HT-29 (cell line): ENCODE measurements at regions not wholly inside any gene's neighbourhood (a gene's known extent, or its start where the extent isn't known, plus 50 kb on each side); places are given as distances from the start of the nearest gene placed in this dataset.

Experiments
- DNase-seq: peaks from one replicate; pipeline ENCODE4 v3.0.0-alpha.2; 2015; ENCODE audit warnings: low spot score

- DNase-seq: no peak
Measured at GRCh38 chr16:22762486-22762885, 51.5 kb upstream of the HS3ST2 start.

DNA sequence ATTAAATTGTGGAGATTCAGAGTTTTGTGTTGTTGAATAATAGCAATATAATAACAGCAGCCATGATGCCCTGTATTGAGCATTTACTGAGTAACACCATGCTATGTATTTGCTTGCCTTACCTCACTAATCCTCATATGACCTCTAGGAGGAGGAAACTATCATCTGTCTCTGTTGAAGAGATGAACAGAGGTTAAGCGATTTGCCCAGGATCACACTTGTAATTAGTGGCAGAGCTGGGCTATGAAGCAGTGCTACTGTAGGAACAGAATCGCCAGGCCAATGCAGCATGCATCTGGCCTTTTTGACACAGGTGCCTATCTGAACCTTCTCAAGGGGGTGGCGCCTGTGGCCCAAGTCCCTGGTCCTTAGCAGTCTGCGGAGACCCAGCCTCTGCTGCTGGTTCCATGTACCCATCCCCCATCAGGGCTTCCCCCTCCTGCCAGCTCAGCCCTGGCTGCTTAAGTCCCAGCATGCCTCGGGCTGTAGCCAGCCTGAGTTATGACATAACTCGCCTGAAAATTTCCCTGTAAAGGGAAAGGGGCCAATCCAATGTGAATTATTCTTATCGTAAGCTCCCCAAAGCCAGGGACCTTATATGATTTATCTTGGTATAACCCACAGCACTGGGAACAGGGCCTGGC is 50.4 kb upstream of the HS3ST2 start:
- no peak for DNase-seq
